ENCODE measurements at regions not wholly inside any gene's neighbourhood (a gene's known extent, or its start where the extent isn't known, plus 50 kb on each side); places are given as distances from the start of the nearest gene placed in this dataset.

DNA sequence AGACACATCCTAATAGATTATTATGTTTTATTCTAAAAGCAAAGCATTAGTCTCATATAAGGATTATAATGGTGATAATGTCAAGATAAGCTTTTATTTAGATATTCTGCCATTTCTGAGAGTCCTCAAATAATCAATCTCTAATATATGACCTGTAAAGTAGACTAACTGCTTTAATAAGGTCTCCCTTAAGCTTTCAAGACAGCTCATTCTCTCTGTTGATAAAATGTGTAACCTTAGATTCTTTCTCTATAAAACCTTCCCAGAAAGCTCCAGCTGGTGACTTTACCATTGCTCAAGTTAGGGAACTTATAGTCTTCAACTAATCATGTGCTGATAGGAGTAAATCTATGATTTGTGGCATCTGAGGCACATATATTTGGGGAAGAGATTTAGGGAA lies 457.8 kb downstream of the MEI4 start:
- in situ Hi-C loops (cut with HindIII; ENCODE audit: low pct_unique_long_range_greater_than_20kb, low sequenced_read_pairs) (no loop called here), intact Hi-C loops (cut with micrococcal nuclease; ENCODE audit: unreplicated experiment) (no loop called here)
- ATAC-seq: no peak
- no peaks in the 10 kb centered on the region; the same call in 1 of the 2 replicates for H3K36me3 ChIP-seq (ENCODE audit: control insufficient read depth, insufficient read depth, low read length)
- H3K27me3 ChIP-seq (ENCODE audit: control insufficient read depth, insufficient read depth, low read length): no peaks in the 10 kb centered on the region
- ChIA-PET CTCF (no interaction called here), POLR2A (no interaction called here)
- no peak for TF ChIP-seq POLR2AphosphoS5 (IDR thresholded peaks at IDR 0.05; ENCODE audit: low read depth, low read length)
- no peak for TF ChIP-seq TCF7L2 (IDR thresholded peaks at IDR 0.05; ENCODE audit: low read depth, low read length)
- TF ChIP-seq, protein P1, sequence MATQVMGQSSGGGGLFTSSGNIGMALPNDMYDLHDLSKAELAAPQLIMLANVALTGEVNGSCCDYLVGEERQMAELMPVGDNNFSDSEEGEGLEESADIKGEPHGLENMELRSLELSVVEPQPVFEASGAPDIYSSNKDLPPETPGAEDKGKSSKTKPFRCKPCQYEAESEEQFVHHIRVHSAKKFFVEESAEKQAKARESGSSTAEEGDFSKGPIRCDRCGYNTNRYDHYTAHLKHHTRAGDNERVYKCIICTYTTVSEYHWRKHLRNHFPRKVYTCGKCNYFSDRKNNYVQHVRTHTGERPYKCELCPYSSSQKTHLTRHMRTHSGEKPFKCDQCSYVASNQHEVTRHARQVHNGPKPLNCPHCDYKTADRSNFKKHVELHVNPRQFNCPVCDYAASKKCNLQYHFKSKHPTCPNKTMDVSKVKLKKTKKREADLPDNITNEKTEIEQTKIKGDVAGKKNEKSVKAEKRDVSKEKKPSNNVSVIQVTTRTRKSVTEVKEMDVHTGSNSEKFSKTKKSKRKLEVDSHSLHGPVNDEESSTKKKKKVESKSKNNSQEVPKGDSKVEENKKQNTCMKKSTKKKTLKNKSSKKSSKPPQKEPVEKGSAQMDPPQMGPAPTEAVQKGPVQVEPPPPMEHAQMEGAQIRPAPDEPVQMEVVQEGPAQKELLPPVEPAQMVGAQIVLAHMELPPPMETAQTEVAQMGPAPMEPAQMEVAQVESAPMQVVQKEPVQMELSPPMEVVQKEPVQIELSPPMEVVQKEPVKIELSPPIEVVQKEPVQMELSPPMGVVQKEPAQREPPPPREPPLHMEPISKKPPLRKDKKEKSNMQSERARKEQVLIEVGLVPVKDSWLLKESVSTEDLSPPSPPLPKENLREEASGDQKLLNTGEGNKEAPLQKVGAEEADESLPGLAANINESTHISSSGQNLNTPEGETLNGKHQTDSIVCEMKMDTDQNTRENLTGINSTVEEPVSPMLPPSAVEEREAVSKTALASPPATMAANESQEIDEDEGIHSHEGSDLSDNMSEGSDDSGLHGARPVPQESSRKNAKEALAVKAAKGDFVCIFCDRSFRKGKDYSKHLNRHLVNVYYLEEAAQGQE (IDR thresholded peaks at IDR 0.05; ENCODE audit: insufficient read depth in 1 of 2, low read depth in 2 of 2, low read length in 1 of 2): no peak
- TF ChIP-seq, protein P2, sequence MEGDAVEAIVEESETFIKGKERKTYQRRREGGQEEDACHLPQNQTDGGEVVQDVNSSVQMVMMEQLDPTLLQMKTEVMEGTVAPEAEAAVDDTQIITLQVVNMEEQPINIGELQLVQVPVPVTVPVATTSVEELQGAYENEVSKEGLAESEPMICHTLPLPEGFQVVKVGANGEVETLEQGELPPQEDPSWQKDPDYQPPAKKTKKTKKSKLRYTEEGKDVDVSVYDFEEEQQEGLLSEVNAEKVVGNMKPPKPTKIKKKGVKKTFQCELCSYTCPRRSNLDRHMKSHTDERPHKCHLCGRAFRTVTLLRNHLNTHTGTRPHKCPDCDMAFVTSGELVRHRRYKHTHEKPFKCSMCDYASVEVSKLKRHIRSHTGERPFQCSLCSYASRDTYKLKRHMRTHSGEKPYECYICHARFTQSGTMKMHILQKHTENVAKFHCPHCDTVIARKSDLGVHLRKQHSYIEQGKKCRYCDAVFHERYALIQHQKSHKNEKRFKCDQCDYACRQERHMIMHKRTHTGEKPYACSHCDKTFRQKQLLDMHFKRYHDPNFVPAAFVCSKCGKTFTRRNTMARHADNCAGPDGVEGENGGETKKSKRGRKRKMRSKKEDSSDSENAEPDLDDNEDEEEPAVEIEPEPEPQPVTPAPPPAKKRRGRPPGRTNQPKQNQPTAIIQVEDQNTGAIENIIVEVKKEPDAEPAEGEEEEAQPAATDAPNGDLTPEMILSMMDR (IDR thresholded peaks at IDR 0.05): no peak
- TF ChIP-seq SIN3A (IDR thresholded peaks at IDR 0.05; ENCODE audit: borderline replicate concordance, insufficient read depth, low read depth, low read length): no peak
- no peaks in the 10 kb centered on the region for H3K4me1 ChIP-seq (ENCODE audit: control insufficient read depth, insufficient read depth, low read length)
- no peak overlapping the region for H3K4me3 ChIP-seq (ENCODE audit: low read depth in 2 of 2, low read length in 2 of 2)
- no peak for DNase-seq (ENCODE audit: low read depth, low spot score)
- H3K9me3 ChIP-seq (ENCODE audit: control insufficient read depth, insufficient read depth, low read depth, low read length): no peaks in the 10 kb centered on the region
- no peak overlapping the region for H3K27ac ChIP-seq (ENCODE audit: low read length)
- no TSS peak for BruUV-seq (replicated peaks)

DNA sequence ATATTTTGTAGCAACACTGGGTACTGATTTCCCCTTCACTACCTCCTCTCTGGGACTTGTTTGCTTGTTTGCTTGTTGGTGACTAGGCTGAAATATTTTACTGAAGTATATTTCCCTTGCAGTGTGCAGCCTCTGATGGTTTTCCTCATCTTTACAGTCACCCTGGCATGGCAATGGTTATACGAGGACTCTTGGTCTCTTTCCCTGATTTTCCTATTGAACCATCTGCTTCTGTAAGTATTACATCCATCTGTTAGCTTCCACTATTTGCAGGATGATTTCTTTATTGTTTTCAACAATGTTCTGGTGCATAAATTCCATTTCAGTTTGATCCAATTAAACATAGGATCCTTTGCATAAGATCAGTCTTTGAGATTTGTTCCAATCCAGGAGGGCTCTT lies 465.1 kb downstream of the MEI4 start:
- no peaks in the 10 kb centered on the region for H3K27me3 ChIP-seq (ENCODE audit: control insufficient read depth, insufficient read depth, low read length)
- H3K9me3 ChIP-seq (ENCODE audit: control insufficient read depth, insufficient read depth, low read depth, low read length): no peaks in the 10 kb centered on the region
- in situ Hi-C loops (cut with HindIII; ENCODE audit: low pct_unique_long_range_greater_than_20kb, low sequenced_read_pairs): no loop called here
- DNase-seq (ENCODE audit: low read depth, low spot score) (no peak), ATAC-seq (no peak)
- intact Hi-C loops (cut with micrococcal nuclease; ENCODE audit: unreplicated experiment): no loop called here
- H3K36me3 ChIP-seq (ENCODE audit: control insufficient read depth, insufficient read depth, low read length): no peaks in the 10 kb centered on the region
- H3K4me1 ChIP-seq (ENCODE audit: control insufficient read depth, insufficient read depth, low read length): no peaks in the 10 kb centered on the region
- no peak overlapping the region for H3K27ac ChIP-seq (ENCODE audit: low read length)
- no TSS peak for BruUV-seq (replicated peaks)
- TF ChIP-seq, protein P2 (IDR thresholded peaks at IDR 0.05): no peak
- TF ChIP-seq POLR2AphosphoS5 (IDR thresholded peaks at IDR 0.05; ENCODE audit: low read depth, low read length) (no peak), SIN3A (IDR thresholded peaks at IDR 0.05; ENCODE audit: borderline replicate concordance, insufficient read depth, low read depth, low read length) (no peak), TCF7L2 (IDR thresholded peaks at IDR 0.05; ENCODE audit: low read depth, low read length) (no peak)
- TF ChIP-seq, protein P1 (IDR thresholded peaks at IDR 0.05; ENCODE audit: insufficient read depth in 1 of 2, low read depth in 2 of 2, low read length in 1 of 2): no peak
- CTCF ChIA-PET: no interaction called here
- no peak overlapping the region for H3K4me3 ChIP-seq (ENCODE audit: low read depth in 2 of 2, low read length in 2 of 2)
- POLR2A ChIA-PET: no interaction called here

Measured in Panc1 (cell line).